H1 (cell line): ENCODE measurements at regions not wholly inside any gene's neighbourhood (a gene's known extent, or its start where the extent isn't known, plus 50 kb on each side); places are given as distances from the start of the nearest gene placed in this dataset.

Source experiments
- CTCF ChIA-PET: fragments of 300-600 bp; sonication (Branson Sonifier 250); formaldehyde crosslinking; loops from one replicate; lab custom pipeline; 2021; ENCODE audit not compliant: partially characterized antibody; lab: Charles Lee
- POLR2A ChIA-PET: fragments of 300-600 bp; sonication (Branson Sonifier 250); formaldehyde crosslinking; loops from one replicate; lab custom pipeline; 2021; ENCODE audit warnings: inconsistent platforms; ENCODE audit not compliant: partially characterized antibody; lab: Charles Lee
- DNase-seq, 2 experiments: peaks; one replicate each; pipeline versions ENCODE4 v3.0.0 to v3.0.0-alpha.2; 2010 to 2022; ENCODE audit warnings: low spot score in 2 of 2, low read depth in 1 of 2, mixed read lengths in 1 of 2
- FAIRE-seq: peaks from 2 replicates; lab custom pipeline; 2011; peaks lifted over from hg19 to GRCh38; lab: Jason Lieb, UNC
- H2AFZ ChIP-seq: 2 replicates; pipeline ENCODE4 v1.8.1; 2012; ENCODE audit warnings: low read length, inconsistent platforms
- H2AK5ac ChIP-seq: 2 replicates; pipeline ENCODE4 v1.6.1; 2013; ENCODE audit warnings: low read depth, low read length
- H2BK120ac ChIP-seq: replicated peaks from 2 replicates; pipeline ENCODE3; 2013; ENCODE audit warnings: low read depth, low read length, inconsistent platforms
- H2BK12ac ChIP-seq: 2 replicates; pipeline ENCODE4 v1.6.1; 2013; ENCODE audit warnings: low read depth, low read length
- H2BK15ac ChIP-seq: 2 replicates; pipeline ENCODE4 v1.6.1; 2013; ENCODE audit warnings: low read length
- H2BK20ac ChIP-seq: 2 replicates; pipeline ENCODE4 v1.6.1; 2013; ENCODE audit warnings: low read length
- H2BK5ac ChIP-seq: 2 replicates; pipeline ENCODE4 v1.6.1; 2013; ENCODE audit warnings: low read depth, low read length
- H3K14ac ChIP-seq: 2 replicates; pipeline ENCODE4 v1.6.1; 2013; ENCODE audit warnings: inconsistent platforms; ENCODE audit not compliant: insufficient read length
- H3K18ac ChIP-seq: 2 replicates; pipeline ENCODE4 v1.6.1; 2013; ENCODE audit warnings: low read length; ENCODE audit errors: extremely low read depth
- H3K23ac ChIP-seq: 2 replicates; pipeline ENCODE4 v1.6.1; 2013; ENCODE audit warnings: inconsistent platforms; ENCODE audit not compliant: insufficient read length
- H3K23me2 ChIP-seq: 2 replicates; pipeline ENCODE4 v1.6.1; 2013; ENCODE audit warnings: low read depth, low read length
- H3K27ac ChIP-seq: 2 replicates; pipeline ENCODE4 v1.6.1; 2011; ENCODE audit warnings: low read depth, low read length, inconsistent platforms
- H3K27me3 ChIP-seq, 4 experiments: replicated peaks in 1 of 4; 1 replicate in 1 of 4; 2 replicates in 3 of 4; pipeline versions ENCODE4 v1.6.1 to v1.8.1; 2011 to 2013; ENCODE audit warnings: low read length in 3 of 4, mild to moderate bottlenecking in 3 of 4, inconsistent platforms in 2 of 4, mixed read lengths in 2 of 4, moderate library complexity in 1 of 4; ENCODE audit not compliant: control insufficient read depth in 3 of 4, insufficient read depth in 3 of 4; ENCODE audit errors: extremely low read depth in 1 of 4
- H3K36me3 ChIP-seq, 4 experiments: 2 replicates each; pipeline versions ENCODE4 v1.6.1 to v1.8.1; 2011 to 2013; ENCODE audit warnings: mild to moderate bottlenecking in 4 of 4, low read length in 3 of 4, moderate library complexity in 2 of 4, control low read depth in 1 of 4, inconsistent platforms in 1 of 4; ENCODE audit not compliant: insufficient read depth in 4 of 4, control insufficient read depth in 2 of 4
- H3K4ac ChIP-seq: replicated peaks from 2 replicates; pipeline ENCODE3; 2013; ENCODE audit warnings: low read length, low read depth, mixed read lengths, inconsistent platforms; ENCODE audit not compliant: insufficient read length
- H3K4me1 ChIP-seq, 4 experiments: replicated peaks in 1 of 4; 1 replicate in 1 of 4; 2 replicates in 3 of 4; pipeline versions ENCODE4 v1.6.1 to v1.8.1; 2011 to 2013; ENCODE audit warnings: low read length in 3 of 4, inconsistent platforms in 2 of 4, mixed read lengths in 1 of 4; ENCODE audit not compliant: insufficient read depth in 4 of 4, control insufficient read depth in 3 of 4
- H3K4me2 ChIP-seq, 2 experiments: 2 replicates each; pipeline versions ENCODE4 v1.6.1 to v1.8.1; 2011 to 2013; ENCODE audit warnings: low read depth in 2 of 2, low read length in 2 of 2, control low read depth in 1 of 2, inconsistent platforms in 1 of 2, mild to moderate bottlenecking in 1 of 2; ENCODE audit not compliant: insufficient read depth in 1 of 2
- H3K4me3 ChIP-seq, 4 experiments: fragments of 200-600, 300-600 bp in 1 of 4; sonication (generic), shearing (Covaris generic), sonication (Bioruptor Twin) in 1 of 4; 2 replicates each; pipeline versions ENCODE4 v1.5.1 to v1.8.1; 2011 to 2016; ENCODE audit warnings: low read length in 4 of 4, low read depth in 3 of 4, control low read depth in 2 of 4, inconsistent platforms in 2 of 4, mild to moderate bottlenecking in 2 of 4, mixed read lengths in 1 of 4, moderate library complexity in 1 of 4; ENCODE audit not compliant: insufficient read depth in 2 of 4; ENCODE audit errors: extremely low read depth in 1 of 4
- H3K56ac ChIP-seq: replicated peaks from 2 replicates; pipeline ENCODE3; 2013; ENCODE audit warnings: low read depth, mild to moderate bottlenecking, mixed read lengths, low read length, inconsistent platforms; ENCODE audit not compliant: insufficient read length
- H3K79me1 ChIP-seq: 2 replicates; pipeline ENCODE4 v1.6.1; 2013; ENCODE audit warnings: low read depth, low read length, control low read depth
- H3K79me2 ChIP-seq, 2 experiments: 2 replicates each; pipeline versions ENCODE4 v1.6.1 to v1.8.1; 2012 to 2013; ENCODE audit warnings: low read length in 2 of 2, mild to moderate bottlenecking in 2 of 2, inconsistent platforms in 1 of 2; ENCODE audit not compliant: insufficient read depth in 2 of 2, control insufficient read depth in 1 of 2
- H3K9ac ChIP-seq, 4 experiments: replicated peaks in 1 of 4; 1 replicate in 1 of 4; 2 replicates in 3 of 4; pipeline versions ENCODE4 v1.6.1 to v1.8.1; 2011 to 2013; ENCODE audit warnings: low read depth in 3 of 4, low read length in 3 of 4, control low read depth in 2 of 4, mild to moderate bottlenecking in 2 of 4, moderate library complexity in 2 of 4, inconsistent platforms in 1 of 4; ENCODE audit errors: extremely low read depth in 1 of 4
- H3K9me3 ChIP-seq, 2 experiments: 2 replicates each; pipeline versions ENCODE4 v1.6.1 to v1.8.1; 2012 to 2013; ENCODE audit warnings: mild to moderate bottlenecking in 2 of 2, moderate library complexity in 2 of 2, control low read depth in 1 of 2, inconsistent platforms in 1 of 2, low read depth in 1 of 2, low read length in 1 of 2, mixed read lengths in 1 of 2; ENCODE audit not compliant: insufficient read depth in 2 of 2
- H4K20me1 ChIP-seq, 2 experiments: replicated peaks in 1 of 2; 2 replicates each; pipeline versions ENCODE3 to v1.8.1; 2011 to 2013; ENCODE audit warnings: inconsistent platforms in 2 of 2, low read length in 2 of 2, mild to moderate bottlenecking in 1 of 2; ENCODE audit not compliant: insufficient read depth in 2 of 2, control insufficient read depth in 1 of 2
- H4K5ac ChIP-seq: 2 replicates; pipeline ENCODE4 v1.6.1; 2013; ENCODE audit warnings: low read length, low read depth, mixed read lengths, inconsistent platforms; ENCODE audit not compliant: insufficient read length
- H4K8ac ChIP-seq: 2 replicates; pipeline ENCODE4 v1.8.0; 2013; ENCODE audit warnings: mild to moderate bottlenecking, moderate library complexity, low read length, inconsistent platforms; ENCODE audit not compliant: insufficient read depth; ENCODE audit errors: extremely low read depth
- H4K91ac ChIP-seq: replicated peaks from 2 replicates; pipeline ENCODE3; 2013; ENCODE audit warnings: low read length, mixed read lengths, inconsistent platforms; ENCODE audit not compliant: insufficient read length
- BACH1 ChIP-seq: IDR thresholded peaks from 2 replicates; pipeline ENCODE4 v1.6.1; 2012; ENCODE audit warnings: low read length, improper control_type of control experiment
- JUND ChIP-seq: IDR thresholded peaks from 2 replicates; pipeline ENCODE4 v1.6.1; 2011; ENCODE audit warnings: mild to moderate bottlenecking, improper control_type of control experiment, low read length
- RAD21 ChIP-seq, 2 experiments: IDR thresholded peaks in 1 of 2; conservative IDR thresholded peaks in 1 of 2; 2 replicates each; pipeline ENCODE4 v1.6.1; 2011; ENCODE audit warnings: low read depth in 2 of 2, low read length in 2 of 2, improper control_type of control experiment in 1 of 2, inconsistent platforms in 1 of 2, mild to moderate bottlenecking in 1 of 2, moderate library complexity in 1 of 2
- WGBS, 2 experiments: shearing (Covaris generic) in 1 of 2; methylation state at CpG; one replicate each; pipeline versions ENCODE4 v1.1.6 to v1.1.7; 2013 to 2015; ENCODE audit warnings: low lambda C conversion rate in 2 of 2, mixed read lengths in 2 of 2, inconsistent platforms in 1 of 2, low coverage in 1 of 2, missing lambda C conversion rate in 1 of 2; ENCODE audit not compliant: insufficient replicate concordance in 2 of 2, insufficient coverage in 1 of 2, insufficient read length in 1 of 2; ENCODE audit errors: extremely low coverage in 1 of 2, missing lambda C conversion rate in 1 of 2; 5-methylcytosine and 5-hydroxymethylcytosine counted together

DNA sequence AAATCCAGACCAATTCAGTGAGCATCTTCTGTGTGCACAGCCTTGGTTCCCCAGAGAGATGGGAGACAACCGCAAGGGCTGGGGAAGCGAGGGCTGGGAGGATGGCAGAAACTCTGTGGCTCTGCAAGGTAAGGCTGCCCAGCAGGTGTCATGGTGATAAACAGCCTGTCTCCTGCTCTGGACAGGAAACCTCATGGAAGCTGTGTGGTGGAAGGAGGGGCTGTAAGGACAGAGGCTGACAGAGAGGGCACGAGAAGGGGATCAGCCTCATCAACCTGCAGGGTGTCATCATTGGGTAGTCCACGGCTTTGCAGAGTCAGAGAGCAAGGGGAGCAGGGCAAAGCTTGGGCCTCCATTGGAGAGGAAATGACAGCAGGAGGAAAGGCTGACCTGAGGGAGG lies 138.4 kb upstream of the CADM1 start:
- Histone ChIP-seq H3K79me2 (no peaks in the 10 kb centered on the region), H3K23ac (no peak overlapping the region), H3K23me2 (peaks cover 4% of the 10 kb centered on the region), H2BK5ac (no peak overlapping the region), H3K4ac (no peak overlapping the region), H4K20me1 (no peaks in the 10 kb centered on the region), H3K79me1 (no peaks in the 10 kb centered on the region), H4K8ac (no peak overlapping the region), H2BK20ac (no peak overlapping the region), H3K14ac (no peak overlapping the region), H2BK120ac (no peak overlapping the region), H3K4me3 (no peak overlapping the region), H2AFZ (no peak overlapping the region), H4K91ac (no peak overlapping the region), H3K36me3 (no peaks in the 10 kb centered on the region), H3K18ac (no peak overlapping the region), H3K4me1 (peaks cover 0 to 9% (median 4%) of the 10 kb centered on the region in 4 experiments; a peak in 3 of 7 replicates), H2BK12ac (no peak overlapping the region), H3K9me3 (no peaks in the 10 kb centered on the region), H3K56ac (no peak overlapping the region), H4K5ac (no peak overlapping the region), H3K27ac (no peak overlapping the region), H2BK15ac (no peak overlapping the region), H3K9ac (no peak overlapping the region), H3K4me2 (no peak overlapping the region), H3K27me3 (no peaks in the 10 kb centered on the region; a peak in 1 of 7 replicates), H2AK5ac (no peak overlapping the region)
- FAIRE-seq (no peak), DNase-seq (no peak)
- 90% methylated on average over 4 of the region's 4 CpGs; no CpG with 5 or more reads in 1 of the 2 experiments for whole genome bisulfite sequencing, 2 experiments
- POLR2A ChIA-PET = interaction anchor here (1.2 kb wide), 1 partner anchor 16 kb away, joined by 4 read pairs; no protein-coding TSS in a partner anchor
- no peak for TF ChIP-seq BACH1
- TF ChIP-seq JUND = no peak
- TF ChIP-seq RAD21 (IDR thresholded peaks at IDR 0.05 in 1 of 2, conservative IDR thresholded peaks at IDR 0.05 in 1 of 2; ENCODE audit: low read depth in 2 of 2, low read length in 2 of 2) = no peak
- CTCF ChIA-PET = interaction anchor here (0.7 to 3.2 kb wide), 5 partner anchors 9 to 511 kb away, joined by 3 to 10 read pairs (median 3); no protein-coding TSS in a partner anchor
